Iris pigment epithelial cell (primary cell): ENCODE measurements at regions not wholly inside any gene's neighbourhood (a gene's known extent, or its start where the extent isn't known, plus 50 kb on each side); places are given as distances from the start of the nearest gene placed in this dataset.

ENCODE experiments used
- DNase-seq: peaks from one replicate; pipeline ENCODE4 v3.0.0-alpha.2; 2011; ENCODE audit warnings: low read depth

GRCh38 chr2:59677158-59677557 is 876.3 kb downstream of the BCL11A start:
- DNase-seq = no peak

DNA sequence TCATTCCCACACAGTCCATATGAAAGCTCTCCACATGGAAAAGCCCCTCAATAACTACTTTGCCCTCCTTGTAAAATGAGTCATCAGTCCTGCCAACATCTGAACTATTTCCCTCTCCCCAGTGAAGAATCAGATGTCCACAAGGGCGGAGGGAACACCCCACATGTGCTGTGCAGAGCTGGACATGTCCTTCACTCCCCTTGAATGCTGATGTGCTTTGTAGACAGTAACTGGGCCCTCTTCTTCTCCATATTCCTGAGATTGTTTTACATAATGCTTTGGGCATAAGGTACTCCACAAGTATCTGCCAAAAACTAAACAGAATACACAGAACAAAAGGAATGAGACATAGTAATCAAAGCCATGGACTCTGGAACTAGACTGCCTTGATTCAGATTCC is 879.4 kb downstream of the BCL11A start:
- DNase-seq = no peak

GRCh38 chr2:59665021-59665420 is 888.4 kb downstream of the BCL11A start:
- no peak for DNase-seq

GRCh38 chr2:59662127-59662861 is 891.2 kb downstream of the BCL11A start:
- no peak for DNase-seq

GRCh38 chr2:59660262-59660661 is 893.2 kb downstream of the BCL11A start:
- no peak for DNase-seq

- no peak for DNase-seq
These were observed 894.4 kb downstream of the BCL11A start for GRCh38 chr2:59658906-59659635.

- no peak for DNase-seq
These were observed 897.6 kb downstream of the BCL11A start for GRCh38 chr2:59655809-59656208.

DNA sequence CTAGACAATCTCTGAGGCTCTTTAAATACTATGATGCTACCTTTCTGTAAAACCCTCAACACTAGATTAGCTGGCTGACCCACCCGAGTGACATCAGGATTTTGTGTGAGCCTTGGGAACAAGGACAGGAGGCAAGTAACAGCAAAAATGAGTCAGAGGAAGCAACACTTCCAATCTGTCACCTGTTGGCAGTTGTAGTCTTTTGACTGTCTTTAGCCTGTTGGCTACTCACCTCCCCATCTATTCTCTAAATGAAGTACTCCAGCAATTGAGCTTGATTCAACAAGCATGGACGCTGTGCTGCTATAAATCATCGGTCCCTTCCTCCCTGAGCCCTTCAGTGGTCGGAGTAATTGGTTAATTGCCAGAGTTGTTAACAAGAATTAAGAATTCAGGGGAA is 898.7 kb downstream of the BCL11A start:
- no peak for DNase-seq

DNA sequence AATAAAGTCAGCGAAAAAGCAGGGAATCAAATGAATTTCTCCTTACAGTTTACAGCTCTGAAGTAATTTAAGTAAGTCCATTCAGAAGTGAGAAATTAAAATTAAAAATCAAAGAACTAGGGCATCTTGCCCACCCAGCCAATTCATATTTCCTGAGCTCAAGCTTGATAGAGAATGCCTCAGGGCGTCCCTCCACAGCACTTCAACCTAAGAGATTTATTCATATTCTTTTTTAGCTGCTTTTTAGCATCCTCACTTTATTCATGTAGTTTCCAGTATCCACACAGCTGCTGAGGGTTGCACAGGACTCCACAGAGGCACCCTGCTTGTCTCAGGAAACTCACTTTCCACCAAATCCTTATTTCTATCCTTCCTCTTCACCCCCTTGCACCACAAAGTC is 900.3 kb downstream of the BCL11A start:
- DNase-seq = no peak

GRCh38 chr2:59630789-59631188 is 922.7 kb downstream of the BCL11A start:
- DNase-seq = no peak

- no peak for DNase-seq
These were observed 925.9 kb downstream of the BCL11A start for GRCh38 chr2:59627599-59627998.

GRCh38 chr2:59622599-59623308 is 930.7 kb downstream of the BCL11A start:
- DNase-seq = no peak

DNA sequence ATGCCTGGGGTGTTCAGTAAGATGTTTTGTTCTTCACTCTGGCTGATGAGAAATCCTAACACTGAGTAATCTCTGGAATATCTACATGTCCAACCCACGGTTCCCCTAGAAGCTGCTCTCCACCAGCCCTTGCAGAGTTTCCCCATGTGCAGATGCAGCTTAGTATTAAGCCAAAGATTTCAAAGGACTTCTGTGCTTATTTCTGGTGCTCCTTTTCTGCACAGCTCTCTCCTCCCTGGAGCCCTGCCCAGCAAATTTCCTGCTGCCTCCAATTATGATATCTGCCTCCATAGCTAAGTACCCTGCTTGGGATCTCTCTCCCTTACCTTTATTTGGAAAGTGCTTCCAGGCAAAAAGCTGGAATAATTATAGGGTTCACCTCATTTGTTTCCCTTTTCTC is 949.3 kb downstream of the BCL11A start:
- no peak for DNase-seq

DNA sequence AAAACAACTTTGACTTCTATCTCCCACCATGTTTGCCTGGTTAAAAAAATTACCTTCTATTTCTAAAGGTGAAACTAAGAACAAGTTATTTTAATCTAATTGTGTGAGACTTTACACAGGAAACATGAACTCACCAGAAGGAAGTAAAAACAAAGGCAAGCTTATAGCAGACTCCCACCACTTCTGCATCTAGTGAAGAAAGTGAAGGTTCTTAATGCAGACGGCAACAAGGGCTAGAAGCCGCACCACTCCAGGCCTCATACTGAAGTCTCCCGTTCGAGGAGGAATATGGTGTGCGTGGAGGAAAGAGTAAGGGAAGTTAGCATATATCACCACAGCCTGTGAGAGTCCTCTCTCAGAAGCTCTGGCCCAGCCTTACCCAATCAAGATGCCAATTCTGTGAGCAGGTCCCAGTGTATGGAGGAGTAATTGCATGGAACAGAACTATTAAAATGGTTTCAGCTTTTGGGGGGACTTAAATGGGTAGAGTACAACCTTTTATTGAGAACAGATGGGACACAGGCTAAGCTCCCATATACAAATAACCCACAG is 958.7 kb downstream of the BCL11A start:
- DNase-seq = no peak

DNA sequence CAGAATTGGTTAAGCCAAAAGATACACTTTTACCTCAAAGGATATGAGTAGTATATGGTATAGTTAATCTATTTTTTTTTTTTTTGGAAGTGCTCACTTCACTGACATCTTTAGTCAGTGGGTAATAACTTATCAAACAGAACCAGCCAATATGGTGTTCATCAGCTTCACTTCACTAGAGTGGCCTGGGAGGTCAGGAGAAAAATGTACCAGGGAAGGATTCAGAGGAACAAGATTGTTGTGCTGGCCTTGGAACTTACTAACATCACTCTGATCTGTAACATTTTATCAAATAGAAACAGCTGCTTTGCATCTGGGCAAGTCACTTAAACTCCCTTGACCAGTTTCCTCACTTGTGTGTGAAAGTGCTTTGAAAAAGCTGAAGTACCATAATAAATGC is 962.7 kb downstream of the BCL11A start:
- DNase-seq = no peak

DNA sequence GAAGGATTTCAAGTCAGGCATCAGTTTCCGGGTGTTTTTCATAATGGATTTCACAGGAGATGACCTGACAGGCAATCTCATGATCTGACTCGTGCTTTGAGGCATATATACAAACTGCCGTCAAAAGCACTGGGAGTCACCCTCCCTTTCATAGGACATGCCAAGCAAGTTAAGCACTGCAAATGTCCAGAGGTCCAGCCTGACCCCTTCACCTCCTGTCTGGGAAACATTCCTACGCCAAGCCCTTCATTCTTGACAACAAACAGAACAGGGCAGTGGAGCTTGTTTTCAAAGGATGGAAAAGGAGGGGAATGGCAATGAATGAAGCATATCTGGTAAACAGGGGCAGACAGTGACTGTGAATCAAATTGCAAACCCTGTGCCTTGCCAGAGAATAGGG is 963.6 kb downstream of the BCL11A start:
- no peak for DNase-seq

- DNase-seq = no peak
These were observed 965.2 kb downstream of the BCL11A start for GRCh38 chr2:59588286-59588685.

- no peak for DNase-seq
These were observed 967.3 kb downstream of the BCL11A start for GRCh38 chr2:59586176-59586575.

GRCh38 chr2:59585655-59586054 is 967.8 kb downstream of the BCL11A start:
- no peak for DNase-seq

DNA sequence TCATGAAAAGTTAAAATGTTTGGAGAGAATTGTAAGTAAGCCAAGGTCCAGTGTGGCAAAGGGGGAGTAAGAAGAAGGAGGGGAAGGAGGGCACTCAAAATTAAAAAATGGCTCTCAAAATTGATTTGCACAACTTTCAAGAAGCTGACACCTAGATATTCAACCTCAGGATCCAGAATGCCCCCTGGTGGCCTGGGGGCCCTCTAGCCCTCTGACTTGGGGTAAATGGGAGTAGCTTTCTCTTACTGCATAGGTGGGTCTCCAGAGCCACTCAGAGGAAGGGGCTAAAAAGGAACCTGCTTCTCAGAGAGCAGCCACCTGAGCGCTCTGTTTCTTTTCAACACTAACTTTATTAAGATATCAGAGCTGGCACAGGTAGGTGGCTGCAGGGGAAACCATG is 968.5 kb downstream of the BCL11A start:
- no peak for DNase-seq

GRCh38 chr2:59583173-59583765 is 970.2 kb downstream of the BCL11A start:
- DNase-seq = no peak

- DNase-seq = no peak
These were observed 975.1 kb downstream of the BCL11A start for GRCh38 chr2:59578349-59578748.
